ENCODE measurements at regions not wholly inside any gene's neighbourhood (a gene's known extent, or its start where the extent isn't known, plus 50 kb on each side); places are given as distances from the start of the nearest gene placed in this dataset.
"Not testable (repeated sequence)": the region's sequence is repeated elsewhere in the genome, so short reads cannot be mapped to it uniquely, and the experiment has no call there.

- no peak for DNase-seq
Measured at GRCh38 chr2:226187616-226188015, 612.0 kb downstream of the IRS1 start.

GRCh38 chr2:226187156-226187555, 612.5 kb downstream of the IRS1 start:
- no peak for DNase-seq

- DNase-seq, result no peak
Measured at GRCh38 chr2:226185616-226186211, 613.9 kb downstream of the IRS1 start.

GRCh38 chr2:226184940-226185615, 614.5 kb downstream of the IRS1 start:
- peak; percentile 67 for DNase-seq

GRCh38 chr2:226184540-226184939, 615.1 kb downstream of the IRS1 start:
- no peak for DNase-seq

- no peak for DNase-seq
Measured at GRCh38 chr2:226183550-226183949, 616.1 kb downstream of the IRS1 start.

- DNase-seq, result no peak
Measured at GRCh38 chr2:226183033-226183432, 616.6 kb downstream of the IRS1 start.

GRCh38 chr2:226181909-226182308, 617.7 kb downstream of the IRS1 start:
- DNase-seq, result no peak

GRCh38 chr2:226180281-226180884, 619.2 kb downstream of the IRS1 start:
- DNase-seq, result no peak

GRCh38 chr2:226179010-226179409, 620.6 kb downstream of the IRS1 start:
- DNase-seq, result no peak

- DNase-seq, result no peak
Measured at GRCh38 chr2:226176283-226176984, 623.2 kb downstream of the IRS1 start.

GRCh38 chr2:226174390-226174789, 625.2 kb downstream of the IRS1 start:
- no peak for DNase-seq

- no peak for DNase-seq
Measured at GRCh38 chr2:226172939-226173338, 626.7 kb downstream of the IRS1 start.

- no peak for DNase-seq
Measured at GRCh38 chr2:226172309-226172708, 627.3 kb downstream of the IRS1 start.

GRCh38 chr2:226169751-226170581, 629.7 kb downstream of the IRS1 start:
- DNase-seq, result no peak

- DNase-seq, result no peak
Measured at GRCh38 chr2:226168496-226169160, 631.0 kb downstream of the IRS1 start.

- no peak for DNase-seq
Measured at GRCh38 chr2:226164512-226164911, 635.1 kb downstream of the IRS1 start.

GRCh38 chr2:226160617-226161016, 639.0 kb downstream of the IRS1 start:
- not testable (repeated sequence) for DNase-seq

- DNase-seq, result no peak
Measured at GRCh38 chr2:226159875-226160479, 639.6 kb downstream of the IRS1 start.

GRCh38 chr2:226158940-226159339, 640.7 kb downstream of the IRS1 start:
- no peak for DNase-seq

- no peak for DNase-seq
Measured at GRCh38 chr2:226158229-226158628, 641.4 kb downstream of the IRS1 start.
